ENCODE measurements at regions not wholly inside any gene's neighbourhood (a gene's known extent, or its start where the extent isn't known, plus 50 kb on each side); places are given as distances from the start of the nearest gene placed in this dataset.

- Histone ChIP-seq H3K27me3 (ENCODE audit: control insufficient read depth in 2 of 2, insufficient read depth in 2 of 2, low read length in 2 of 2) (no peaks in the 10 kb centered on the region), H3K79me2 (ENCODE audit: insufficient read depth, low read length) (no peaks in the 10 kb centered on the region), H3K27ac (ENCODE audit: low read depth in 1 of 2, low read length in 2 of 2) (no peak overlapping the region), H3K4me3 (replicated peaks in 1 of 3; ENCODE audit: low read depth in 2 of 3, low read length in 3 of 3) (no peak overlapping the region), H3K4me1 (ENCODE audit: control insufficient read depth in 1 of 2, insufficient read depth in 2 of 2, low read length in 2 of 2) (peaks cover 3 to 9% of the 10 kb centered on the region in 2 donors), H3K9ac (ENCODE audit: insufficient read depth, low read length, poor library complexity, severe bottlenecking) (no peak overlapping the region), H4K20me1 (ENCODE audit: insufficient read depth, low read length) (no peaks in the 10 kb centered on the region), H2AFZ (ENCODE audit: insufficient read depth, low read depth, low read length, poor library complexity, severe bottlenecking) (no peak overlapping the region), H3K36me3 (replicated peaks in 1 of 2; ENCODE audit: control insufficient read depth in 1 of 2, insufficient read depth in 2 of 2, low read length in 2 of 2) (no peaks in the 10 kb centered on the region), H3K4me2 (replicated peaks; ENCODE audit: extremely low read depth, low read length, poor library complexity, severe bottlenecking) (no peak overlapping the region), H3K9me3 (replicated peaks in 1 of 2; ENCODE audit: control insufficient read depth in 1 of 2, insufficient read depth in 1 of 2, low read length in 2 of 2) (no peaks in the 10 kb centered on the region)
- TF ChIP-seq, protein P1, sequence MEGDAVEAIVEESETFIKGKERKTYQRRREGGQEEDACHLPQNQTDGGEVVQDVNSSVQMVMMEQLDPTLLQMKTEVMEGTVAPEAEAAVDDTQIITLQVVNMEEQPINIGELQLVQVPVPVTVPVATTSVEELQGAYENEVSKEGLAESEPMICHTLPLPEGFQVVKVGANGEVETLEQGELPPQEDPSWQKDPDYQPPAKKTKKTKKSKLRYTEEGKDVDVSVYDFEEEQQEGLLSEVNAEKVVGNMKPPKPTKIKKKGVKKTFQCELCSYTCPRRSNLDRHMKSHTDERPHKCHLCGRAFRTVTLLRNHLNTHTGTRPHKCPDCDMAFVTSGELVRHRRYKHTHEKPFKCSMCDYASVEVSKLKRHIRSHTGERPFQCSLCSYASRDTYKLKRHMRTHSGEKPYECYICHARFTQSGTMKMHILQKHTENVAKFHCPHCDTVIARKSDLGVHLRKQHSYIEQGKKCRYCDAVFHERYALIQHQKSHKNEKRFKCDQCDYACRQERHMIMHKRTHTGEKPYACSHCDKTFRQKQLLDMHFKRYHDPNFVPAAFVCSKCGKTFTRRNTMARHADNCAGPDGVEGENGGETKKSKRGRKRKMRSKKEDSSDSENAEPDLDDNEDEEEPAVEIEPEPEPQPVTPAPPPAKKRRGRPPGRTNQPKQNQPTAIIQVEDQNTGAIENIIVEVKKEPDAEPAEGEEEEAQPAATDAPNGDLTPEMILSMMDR (IDR thresholded peaks at IDR 0.05), result no peak
- DNase-seq, result no peak
- Mint-ChIP-seq H3K27me3 (ENCODE audit: low read depth in 3 of 3) (peaks cover 0 to 2% (median 0%) of the 10 kb centered on the region in 3 donors), H3K4me3 (no peak overlapping the region), H3K27ac (no peak overlapping the region), H3K4me1 (peaks cover 3% of the 10 kb centered on the region), H3K36me3 (no peaks in the 10 kb centered on the region), H3K9me3 (peaks cover 0 to 4% (median 0%) of the 10 kb centered on the region in 7 donors)
- intact Hi-C loops (cut with micrococcal nuclease), result no loop called here
- WGBS (ENCODE audit: insufficient coverage), result 100% methylated on average over 2 of the region's 5 CpGs
Measured at GRCh38 chr3:151562891-151563290, 102.0 kb upstream of the IGSF10 start.

DNA sequence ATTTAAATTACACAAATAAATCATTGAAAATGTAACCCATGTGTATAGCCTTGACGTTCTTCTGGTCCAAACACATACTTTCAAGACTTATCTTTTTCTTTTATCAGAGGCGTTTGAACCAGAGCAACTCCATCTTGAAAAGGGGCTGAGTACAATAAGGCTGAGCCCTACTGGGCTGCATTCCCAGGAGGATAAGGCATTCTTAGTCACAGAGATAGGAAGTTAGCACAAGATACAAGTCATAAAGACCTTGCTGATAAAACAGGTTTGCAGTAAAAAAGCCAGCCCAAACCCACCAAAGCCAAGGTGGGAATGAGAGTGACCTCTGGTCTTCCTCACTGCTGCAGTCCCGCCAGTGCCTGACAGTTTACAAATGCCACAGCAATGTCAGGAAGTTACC lies 101.0 kb upstream of the IGSF10 start:
- intact Hi-C loops (cut with micrococcal nuclease), result no loop called here
- H3K27ac Mint-ChIP-seq, result no peak overlapping the region

More for the DNA sequence above, 101.0 kb upstream of the IGSF10 start:
- Mint-ChIP-seq H3K27me3 (ENCODE audit: low read depth in 3 of 3) (no peaks in the 10 kb centered on the region), H3K9me3 (peaks cover 0 to 4% (median 0%) of the 10 kb centered on the region in 7 donors), H3K4me3 (no peak overlapping the region), H3K36me3 (no peaks in the 10 kb centered on the region), H3K4me1 (peaks cover 9% of the 10 kb centered on the region)
- no peak overlapping the region for H3K27ac ChIP-seq (ENCODE audit: low read depth in 1 of 2, low read length in 2 of 2)
- no peaks in the 10 kb centered on the region for H3K79me2 ChIP-seq (ENCODE audit: insufficient read depth, low read length)
- TF ChIP-seq, protein P1 (IDR thresholded peaks at IDR 0.05), result no peak
- no peaks in the 10 kb centered on the region for H3K9me3 ChIP-seq (replicated peaks in 1 of 2; ENCODE audit: control insufficient read depth in 1 of 2, insufficient read depth in 1 of 2, low read length in 2 of 2)
- H3K27me3 ChIP-seq (ENCODE audit: control insufficient read depth in 2 of 2, insufficient read depth in 2 of 2, low read length in 2 of 2), result no peaks in the 10 kb centered on the region
- DNase-seq, result no peak
- H3K4me2 ChIP-seq (replicated peaks; ENCODE audit: extremely low read depth, low read length, poor library complexity, severe bottlenecking), result no peak overlapping the region
- no peaks in the 10 kb centered on the region for H4K20me1 ChIP-seq (ENCODE audit: insufficient read depth, low read length)
- peaks cover 11 to 18% of the 10 kb centered on the region in 2 donors for H3K4me1 ChIP-seq (ENCODE audit: control insufficient read depth in 1 of 2, insufficient read depth in 2 of 2, low read length in 2 of 2)
- 100% methylated on average over 1 of the region's 3 CpGs for WGBS (ENCODE audit: insufficient coverage)
- H2AFZ ChIP-seq (ENCODE audit: insufficient read depth, low read depth, low read length, poor library complexity, severe bottlenecking), result no peak overlapping the region
- H3K36me3 ChIP-seq (replicated peaks in 1 of 2; ENCODE audit: control insufficient read depth in 1 of 2, insufficient read depth in 2 of 2, low read length in 2 of 2), result no peaks in the 10 kb centered on the region
- no peak overlapping the region for H3K9ac ChIP-seq (ENCODE audit: insufficient read depth, low read length, poor library complexity, severe bottlenecking)
- H3K4me3 ChIP-seq (replicated peaks in 1 of 3; ENCODE audit: low read depth in 2 of 3, low read length in 3 of 3), result no peak overlapping the region
